IMR-90 (cell line): ENCODE measurements at regions not wholly inside any gene's neighbourhood (a gene's known extent, or its start where the extent isn't known, plus 50 kb on each side); places are given as distances from the start of the nearest gene placed in this dataset.

Experiments used
- ATAC-seq: fragments of 200-7000 bp; cut with Tn5 transposase; 2 replicates; pipeline ENCODE4 v1.9.1; 2020; ENCODE audit warnings: low read depth, mild to moderate bottlenecking, moderate library complexity
- BruUV-seq: library from RNA; stranded (reverse); fragments of 400-500 nt; replicated peaks from 2 replicates; lab custom pipeline; 2021; lab: Mats Ljungman, UMichigan
- CTCF ChIA-PET: fragments of 300-600 bp; formaldehyde crosslinking; extraction: SDS; loops from one replicate; lab custom pipeline; 2021; ENCODE audit warnings: antibody characterized with exemption; lab: Yijun Ruan, JAX
- POLR2A ChIA-PET: fragments of 300-600 bp; sonication (Branson Sonifier 250); formaldehyde crosslinking; loops from one replicate; lab custom pipeline; 2022; ENCODE audit warnings: antibody characterized with exemption; ENCODE audit not compliant: unreplicated experiment; lab: Charles Lee
- DNase-seq: peaks from one replicate; pipeline ENCODE4 v3.0.0; 2013
- H2AFZ ChIP-seq: replicated peaks from 2 replicates; pipeline ENCODE3; 2013; ENCODE audit warnings: low read length, mild to moderate bottlenecking; ENCODE audit not compliant: poor library complexity
- H2AK5ac ChIP-seq: 2 replicates; pipeline ENCODE4 v1.6.1; 2013; ENCODE audit warnings: low read depth, low read length, inconsistent platforms
- H2AK9ac ChIP-seq: replicated peaks from 2 replicates; pipeline ENCODE3; 2013; ENCODE audit warnings: mild to moderate bottlenecking, low read depth, low read length, moderate library complexity; ENCODE audit not compliant: poor library complexity
- H2BK120ac ChIP-seq: 2 replicates; pipeline ENCODE4 v1.6.1; 2013; ENCODE audit warnings: low read depth, low read length, inconsistent platforms
- H2BK15ac ChIP-seq: 3 replicates; pipeline ENCODE4 v1.6.1; 2013; ENCODE audit warnings: low read depth, low read length, inconsistent platforms
- H2BK20ac ChIP-seq: 2 replicates; pipeline ENCODE4 v1.6.1; 2013; ENCODE audit warnings: low read depth, mild to moderate bottlenecking, inconsistent platforms, low read length, moderate library complexity
- H2BK5ac ChIP-seq: 2 replicates; pipeline ENCODE4 v1.6.1; 2013; ENCODE audit warnings: mild to moderate bottlenecking, low read depth, low read length, inconsistent platforms; ENCODE audit not compliant: poor library complexity, severe bottlenecking
- H3K14ac ChIP-seq: replicated peaks from 2 replicates; pipeline ENCODE4 v1.6.1; 2013; ENCODE audit warnings: low read depth, low read length, inconsistent platforms
- H3K18ac ChIP-seq: 2 replicates; pipeline ENCODE4 v1.6.1; 2013; ENCODE audit warnings: low read depth, low read length, control low read depth
- H3K23ac ChIP-seq: 2 replicates; pipeline ENCODE4 v1.6.1; 2013; ENCODE audit warnings: low read depth, low read length, inconsistent platforms
- H3K27ac ChIP-seq: 2 replicates; pipeline ENCODE4 v1.5.1; 2013; ENCODE audit warnings: mild to moderate bottlenecking, control low read depth, low read length; ENCODE audit not compliant: insufficient read depth
- H3K27me3 ChIP-seq: 2 replicates; pipeline ENCODE4 v1.6.1; 2013; ENCODE audit warnings: low read length; ENCODE audit not compliant: control insufficient read depth, insufficient read depth
- H3K36me3 ChIP-seq: 2 replicates; pipeline ENCODE4 v1.6.1; 2013; ENCODE audit warnings: low read length, mixed read lengths; ENCODE audit not compliant: control insufficient read depth, insufficient read depth
- H3K4ac ChIP-seq: 2 replicates; pipeline ENCODE4 v1.6.1; 2013; ENCODE audit warnings: low read depth, low read length, inconsistent platforms
- H3K4me1 ChIP-seq: 2 replicates; pipeline ENCODE4 v1.6.1; 2013; ENCODE audit warnings: low read length, mixed read lengths; ENCODE audit not compliant: control insufficient read depth, insufficient read depth
- H3K4me2 ChIP-seq: 2 replicates; pipeline ENCODE4 v1.6.1; 2013; ENCODE audit warnings: low read depth, mild to moderate bottlenecking, control low read depth, low read length, moderate library complexity
- H3K4me3 ChIP-seq: 2 replicates; pipeline ENCODE4 v1.5.1; 2013; ENCODE audit warnings: low read depth, mild to moderate bottlenecking, control low read depth, low read length, moderate library complexity; ENCODE audit not compliant: insufficient read depth
- H3K56ac ChIP-seq: 2 replicates; pipeline ENCODE4 v1.6.1; 2013; ENCODE audit warnings: low read length, inconsistent platforms; ENCODE audit not compliant: insufficient read depth; ENCODE audit errors: extremely low read depth
- H3K79me1 ChIP-seq, 2 experiments: 2 replicates each; pipeline ENCODE4 v1.6.1; 2013; ENCODE audit warnings: low read length in 2 of 2, inconsistent platforms in 1 of 2, low read depth in 1 of 2
- H3K9ac ChIP-seq: 2 replicates; pipeline ENCODE4 v1.6.1; 2013; ENCODE audit warnings: low read depth, low read length, control low read depth
- H3K9me1 ChIP-seq: 2 replicates; pipeline ENCODE4 v1.6.1; 2013; ENCODE audit warnings: low read length, inconsistent platforms; ENCODE audit not compliant: insufficient read depth
- H3K9me3 ChIP-seq: 2 replicates; pipeline ENCODE4 v1.6.1; 2013; ENCODE audit warnings: low read length; ENCODE audit not compliant: control insufficient read depth, insufficient read depth
- H4K20me1 ChIP-seq: 2 replicates; pipeline ENCODE4 v1.6.1; 2013; ENCODE audit warnings: low read length, inconsistent platforms; ENCODE audit not compliant: insufficient read depth
- H4K5ac ChIP-seq: 2 replicates; pipeline ENCODE4 v1.6.1; 2013; ENCODE audit warnings: mild to moderate bottlenecking, low read depth, low read length, control low read depth
- H4K8ac ChIP-seq, 2 experiments: 2 replicates each; pipeline ENCODE4 v1.6.1; 2013; ENCODE audit warnings: low read depth in 2 of 2, low read length in 2 of 2, control low read depth in 1 of 2, inconsistent platforms in 1 of 2
- H4K91ac ChIP-seq: 2 replicates; pipeline ENCODE4 v1.6.1; 2013; ENCODE audit warnings: low read depth, low read length, inconsistent platforms; ENCODE audit not compliant: insufficient read depth
- BHLHE40 ChIP-seq: fragments of 150-350 bp; IDR thresholded peaks from 2 replicates; pipeline ENCODE4 v1.6.1; 2016; ENCODE audit warnings: mild to moderate bottlenecking, low read depth, low read length
- CEBPB ChIP-seq: IDR thresholded peaks from 2 replicates; pipeline ENCODE4 v1.6.1; 2012; ENCODE audit warnings: low read depth, low read length, improper control_type of control experiment
- CHD1 ChIP-seq: IDR thresholded peaks from 2 replicates; pipeline ENCODE4 v1.6.1; 2012; ENCODE audit warnings: low read depth, low read length, improper control_type of control experiment
- CTCF ChIP-seq: conservative IDR thresholded peaks from 2 replicates; pipeline ENCODE4 v1.5.1; 2012; ENCODE audit warnings: mild to moderate bottlenecking, low read depth, low read length, improper control_type of control experiment
- ELK1 ChIP-seq: fragments of 150-350 bp; IDR thresholded peaks from 2 replicates; pipeline ENCODE4 v1.6.1; 2016; ENCODE audit warnings: low read depth, mild to moderate bottlenecking, low read length, moderate library complexity, borderline replicate concordance
- FOS ChIP-seq: fragments of 150-350 bp; IDR thresholded peaks from 2 replicates; pipeline ENCODE4 v1.6.1; 2016; ENCODE audit warnings: low read depth, low read length
- MAFK ChIP-seq: IDR thresholded peaks from 2 replicates; pipeline ENCODE4 v1.6.1; 2012; ENCODE audit warnings: low read depth, low read length, improper control_type of control experiment
- MAZ ChIP-seq: IDR thresholded peaks from 2 replicates; pipeline ENCODE4 v1.6.1; 2012; ENCODE audit warnings: low read depth, mild to moderate bottlenecking, low read length, improper control_type of control experiment, moderate library complexity, borderline replicate concordance
- MXI1 ChIP-seq: IDR thresholded peaks from 2 replicates; pipeline ENCODE4 v1.6.1; 2012; ENCODE audit warnings: low read depth, mild to moderate bottlenecking, low read length, moderate library complexity, borderline replicate concordance
- NFE2L2 ChIP-seq: fragments of 150-350 bp; IDR thresholded peaks from 2 replicates; pipeline ENCODE4 v1.6.1; 2016; ENCODE audit warnings: low read depth, mild to moderate bottlenecking, low read length
- POLR2A ChIP-seq: IDR thresholded peaks from 2 replicates; pipeline ENCODE4 v1.6.1; 2012; ENCODE audit warnings: mild to moderate bottlenecking, low read depth, low read length
- RAD21 ChIP-seq: IDR thresholded peaks from 2 replicates; pipeline ENCODE4 v1.6.1; 2012; ENCODE audit warnings: low read length, improper control_type of control experiment
- RCOR1 ChIP-seq: IDR thresholded peaks from 2 replicates; pipeline ENCODE4 v1.6.1; 2012; ENCODE audit warnings: mild to moderate bottlenecking, low read length, improper control_type of control experiment; ENCODE audit not compliant: insufficient replicate concordance
- RFX5 ChIP-seq: IDR thresholded peaks from 2 replicates; pipeline ENCODE4 v1.8.0; 2012; ENCODE audit warnings: low read depth, mild to moderate bottlenecking, low read length, moderate library complexity
- SMC3 ChIP-seq: fragments of 150-350 bp; IDR thresholded peaks from 2 replicates; pipeline ENCODE4 v1.6.1; 2016; ENCODE audit warnings: low read depth, mild to moderate bottlenecking, antibody characterized with exemption, low read length, moderate library complexity
- USF2 ChIP-seq: fragments of 150-350 bp; IDR thresholded peaks from 2 replicates; pipeline ENCODE4 v1.6.1; 2017; ENCODE audit warnings: mild to moderate bottlenecking, antibody characterized with exemption, low read length, low read depth
- WGBS, 2 experiments: methylation state at CpG; one replicate each; pipeline versions ENCODE4 v1.1.5 to v1.1.7; 2013; ENCODE audit warnings: missing lambda C conversion rate in 2 of 2; ENCODE audit not compliant: insufficient read length in 1 of 2; ENCODE audit errors: extremely low coverage in 2 of 2; 5-methylcytosine and 5-hydroxymethylcytosine counted together
- dilution Hi-C: fragments of 300-500 bp; cut with HindIII; formaldehyde crosslinking; loops from one replicate; pipeline ENCODE4 v1.14.3; 2018; ENCODE audit warnings: low sequenced_read_pairs; ENCODE audit not compliant: unreplicated experiment
- in situ Hi-C: fragments of 300-500 bp; cut with MboI; formaldehyde crosslinking; loops from 3 replicates; pipeline ENCODE4 v1.14.3; 2019; ENCODE audit warnings: low sequenced_read_pairs, inconsistent platforms, mixed read lengths
- intact Hi-C: fragments of 100-400 bp; cut with micrococcal nuclease; formaldehyde crosslinking; loops from 2 replicates; pipeline ENCODE4 v1.10.0; 2022

- Histone ChIP-seq H4K20me1 (no peaks in the 10 kb centered on the region), H3K56ac (no peak overlapping the region), H3K23ac (no peak overlapping the region), H2BK5ac (no peak overlapping the region), H3K36me3 (no peaks in the 10 kb centered on the region), H2BK120ac (0 out of 2 replicates have a peak overlapping the region, but pooled peaks have one; percentile 10), H2BK15ac (peak overlapping the region; percentile 92), H3K4me2 (no peak overlapping the region), H3K4me3 (no peak overlapping the region), H2AFZ (no peak overlapping the region), H3K79me1 (no peaks in the 10 kb centered on the region), H3K18ac (no peak overlapping the region), H2BK20ac (no peak overlapping the region; the same call in 1 of the 2 replicates), H4K5ac (no peak overlapping the region), H3K27ac (no peak overlapping the region), H3K9ac (no peak overlapping the region), H3K14ac (no peak overlapping the region), H3K4ac (no peak overlapping the region), H4K91ac (no peak overlapping the region; the same call in 1 of the 2 replicates), H4K8ac (0 out of 4 replicates have a peak overlapping the region, but pooled peaks of 1 of the 2 experiments have one; percentile 16), H3K27me3 (no peaks in the 10 kb centered on the region), H2AK5ac (no peak overlapping the region), H2AK9ac (no peak overlapping the region), H3K9me1 (no peaks in the 10 kb centered on the region), H3K9me3 (no peaks in the 10 kb centered on the region), H3K4me1 (no peaks in the 10 kb centered on the region)
- BruUV-seq = no TSS peak
- no CpG with 5 or more reads among the region's 3 CpGs for whole genome bisulfite sequencing, 2 experiments
- TF ChIP-seq CEBPB = no peak
- TF ChIP-seq CTCF = no peak
- TF ChIP-seq USF2 = no peak
- no peak for TF ChIP-seq BHLHE40
- TF ChIP-seq RAD21 = no peak
- no peak for TF ChIP-seq RCOR1
- TF ChIP-seq MXI1 = no peak
- TF ChIP-seq FOS = no peak
- no peak for TF ChIP-seq SMC3
- TF ChIP-seq RFX5 = no peak
- TF ChIP-seq ELK1 = no peak
- TF ChIP-seq CHD1 = no peak
- TF ChIP-seq MAZ = no peak
- no peak for TF ChIP-seq MAFK
- no peak for TF ChIP-seq POLR2A
- no peak for TF ChIP-seq NFE2L2
- no peak for ATAC-seq
- dilution Hi-C loops (no loop called here), in situ Hi-C loops (no loop called here), intact Hi-C loops (no loop called here)
- POLR2A ChIA-PET = no interaction called here
- no peak for DNase-seq
- CTCF ChIA-PET = no interaction called here
Measured at GRCh38 chr11:28983780-28984179, 875.6 kb downstream of the METTL15 start.
